ENCODE measurements at regions not wholly inside any gene's neighbourhood (a gene's known extent, or its start where the extent isn't known, plus 50 kb on each side); places are given as distances from the start of the nearest gene placed in this dataset.

DNA sequence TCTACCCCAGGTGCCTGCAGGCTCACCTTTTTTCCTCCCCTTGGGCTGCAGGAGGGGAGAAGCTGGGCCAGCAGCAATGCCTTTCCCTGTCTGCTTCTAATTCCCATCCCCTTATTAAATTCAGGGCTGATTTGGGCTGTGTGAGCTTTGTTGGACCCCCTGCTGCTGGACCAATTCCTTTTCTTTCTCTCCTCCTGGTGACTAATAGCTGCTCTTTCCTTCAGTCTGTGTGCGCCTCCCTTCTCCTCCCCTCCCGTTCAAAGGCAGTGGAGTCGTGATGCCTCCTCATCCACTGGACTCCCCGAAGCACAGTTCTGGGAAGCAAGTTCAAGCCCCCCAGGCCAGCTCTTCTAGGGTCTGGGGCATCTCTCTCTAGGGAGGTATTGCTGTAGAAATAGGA, 567.9 kb upstream of the CADM1 start:
- TF ChIP-seq, protein P1, sequence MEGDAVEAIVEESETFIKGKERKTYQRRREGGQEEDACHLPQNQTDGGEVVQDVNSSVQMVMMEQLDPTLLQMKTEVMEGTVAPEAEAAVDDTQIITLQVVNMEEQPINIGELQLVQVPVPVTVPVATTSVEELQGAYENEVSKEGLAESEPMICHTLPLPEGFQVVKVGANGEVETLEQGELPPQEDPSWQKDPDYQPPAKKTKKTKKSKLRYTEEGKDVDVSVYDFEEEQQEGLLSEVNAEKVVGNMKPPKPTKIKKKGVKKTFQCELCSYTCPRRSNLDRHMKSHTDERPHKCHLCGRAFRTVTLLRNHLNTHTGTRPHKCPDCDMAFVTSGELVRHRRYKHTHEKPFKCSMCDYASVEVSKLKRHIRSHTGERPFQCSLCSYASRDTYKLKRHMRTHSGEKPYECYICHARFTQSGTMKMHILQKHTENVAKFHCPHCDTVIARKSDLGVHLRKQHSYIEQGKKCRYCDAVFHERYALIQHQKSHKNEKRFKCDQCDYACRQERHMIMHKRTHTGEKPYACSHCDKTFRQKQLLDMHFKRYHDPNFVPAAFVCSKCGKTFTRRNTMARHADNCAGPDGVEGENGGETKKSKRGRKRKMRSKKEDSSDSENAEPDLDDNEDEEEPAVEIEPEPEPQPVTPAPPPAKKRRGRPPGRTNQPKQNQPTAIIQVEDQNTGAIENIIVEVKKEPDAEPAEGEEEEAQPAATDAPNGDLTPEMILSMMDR (IDR thresholded peaks at IDR 0.05) = no peak
- TF ChIP-seq POLR2AphosphoS5 (IDR thresholded peaks at IDR 0.05; ENCODE audit: insufficient read depth in 1 of 2, low read depth in 1 of 2) (no peak), POLR2A (IDR thresholded peaks at IDR 0.05) (no peak)
- no peaks in the 10 kb centered on the region for H3K9me3 ChIP-seq
- intact Hi-C loops (cut with DNase I) = no loop called here
- H3K27me3 ChIP-seq = no peaks in the 10 kb centered on the region
- no peak overlapping the region for H3K27ac ChIP-seq
- no peak for DNase-seq (ENCODE audit: extremely low spot score in 2 of 2)
- no peaks in the 10 kb centered on the region for H3K36me3 ChIP-seq
- no peak overlapping the region for H3K4me3 ChIP-seq
- H3K4me1 ChIP-seq = no peaks in the 10 kb centered on the region

DNA sequence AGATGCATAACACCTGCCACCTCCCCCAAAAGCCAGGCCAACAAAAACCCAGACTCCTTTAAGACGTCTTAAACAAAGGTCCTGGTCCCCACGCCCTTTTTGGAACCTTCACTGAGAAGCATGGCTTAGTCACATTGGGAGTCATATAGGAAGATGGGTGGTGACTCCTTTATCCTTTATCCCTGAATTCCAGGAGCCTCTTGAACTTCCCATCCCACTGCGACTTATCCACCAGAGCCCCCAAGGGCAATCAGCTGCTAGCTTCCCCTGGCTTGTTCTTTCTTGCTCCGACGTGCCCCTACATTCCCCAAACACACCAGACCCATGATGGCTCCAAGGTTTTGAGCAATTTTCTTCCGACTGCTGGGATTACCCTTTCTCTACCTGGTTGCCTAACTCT, 567.0 kb upstream of the CADM1 start:
- no peak for TF ChIP-seq POLR2AphosphoS5 (IDR thresholded peaks at IDR 0.05; ENCODE audit: insufficient read depth in 1 of 2, low read depth in 1 of 2)
- TF ChIP-seq, protein P1 (IDR thresholded peaks at IDR 0.05) = no peak
- Histone ChIP-seq H3K27ac (no peak overlapping the region), H3K27me3 (no peaks in the 10 kb centered on the region), H3K9me3 (no peaks in the 10 kb centered on the region), H3K4me1 (no peaks in the 10 kb centered on the region), H3K36me3 (no peaks in the 10 kb centered on the region), H3K4me3 (no peak overlapping the region)
- no peak for DNase-seq (ENCODE audit: extremely low spot score in 2 of 2)
- intact Hi-C loops (cut with DNase I) = no loop called here

DNA sequence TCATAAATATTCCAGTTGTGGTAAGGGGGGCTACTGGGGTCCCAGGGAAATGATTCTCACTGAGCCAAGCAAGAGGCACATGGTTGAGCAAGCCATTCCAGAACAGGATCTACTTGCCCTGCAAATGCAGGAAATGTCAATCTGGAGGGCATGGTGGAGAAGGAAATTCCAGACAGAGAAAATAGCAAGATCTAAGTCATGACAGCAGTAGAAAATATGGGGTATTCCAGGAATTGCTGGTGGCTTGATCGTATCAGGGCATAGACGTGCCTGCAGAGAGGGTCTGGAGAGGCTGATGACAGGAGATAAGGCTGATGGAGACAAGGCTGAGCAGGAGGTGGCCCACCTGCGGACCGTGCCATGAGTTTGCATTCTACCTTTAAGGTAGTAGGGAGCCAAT, 566.3 kb upstream of the CADM1 start:
- Histone ChIP-seq H3K4me1 (no peaks in the 10 kb centered on the region), H3K9me3 (no peaks in the 10 kb centered on the region), H3K4me3 (no peak overlapping the region), H3K36me3 (no peaks in the 10 kb centered on the region), H3K27ac (no peak overlapping the region), H3K27me3 (no peaks in the 10 kb centered on the region)
- TF ChIP-seq, protein P1 (IDR thresholded peaks at IDR 0.05) = no peak
- TF ChIP-seq POLR2A (IDR thresholded peaks at IDR 0.05) (no peak), POLR2AphosphoS5 (IDR thresholded peaks at IDR 0.05; ENCODE audit: insufficient read depth in 1 of 2, low read depth in 1 of 2) (no peak)
- DNase-seq (ENCODE audit: extremely low spot score in 2 of 2) = no peak
- intact Hi-C loops (cut with DNase I) = no loop called here

DNA sequence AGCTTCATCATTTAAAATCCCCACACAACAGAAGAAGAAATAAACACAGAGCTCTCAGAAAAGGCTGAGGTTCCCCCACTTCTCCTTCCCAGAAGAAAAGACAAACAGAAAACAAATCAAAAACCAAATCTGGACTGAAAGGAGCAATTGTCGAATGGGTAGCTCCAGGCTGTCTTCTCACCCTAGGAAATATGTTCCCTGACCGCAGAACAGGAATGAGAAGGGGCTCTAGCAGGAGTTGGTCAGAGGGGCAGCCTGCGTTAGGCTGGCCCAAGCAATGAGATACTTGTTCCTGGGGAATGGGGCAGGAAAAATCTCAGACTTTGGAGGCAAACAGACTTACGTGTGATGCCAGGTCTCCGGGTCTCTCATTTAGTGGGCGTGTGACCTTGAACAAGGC, 562.6 kb upstream of the CADM1 start:
- H3K4me1 ChIP-seq = no peaks in the 10 kb centered on the region
- no peaks in the 10 kb centered on the region for H3K27me3 ChIP-seq
- DNase-seq (ENCODE audit: extremely low spot score in 2 of 2) = no peak
- intact Hi-C loops (cut with DNase I) = no loop called here
- no peaks in the 10 kb centered on the region for H3K36me3 ChIP-seq
- H3K27ac ChIP-seq = no peak overlapping the region
- no peaks in the 10 kb centered on the region for H3K9me3 ChIP-seq
- no peak overlapping the region for H3K4me3 ChIP-seq
- TF ChIP-seq, protein P1 (IDR thresholded peaks at IDR 0.05) = no peak
- TF ChIP-seq POLR2AphosphoS5 (IDR thresholded peaks at IDR 0.05; ENCODE audit: insufficient read depth in 1 of 2, low read depth in 1 of 2) (no peak), POLR2A (IDR thresholded peaks at IDR 0.05) (no peak)

DNA sequence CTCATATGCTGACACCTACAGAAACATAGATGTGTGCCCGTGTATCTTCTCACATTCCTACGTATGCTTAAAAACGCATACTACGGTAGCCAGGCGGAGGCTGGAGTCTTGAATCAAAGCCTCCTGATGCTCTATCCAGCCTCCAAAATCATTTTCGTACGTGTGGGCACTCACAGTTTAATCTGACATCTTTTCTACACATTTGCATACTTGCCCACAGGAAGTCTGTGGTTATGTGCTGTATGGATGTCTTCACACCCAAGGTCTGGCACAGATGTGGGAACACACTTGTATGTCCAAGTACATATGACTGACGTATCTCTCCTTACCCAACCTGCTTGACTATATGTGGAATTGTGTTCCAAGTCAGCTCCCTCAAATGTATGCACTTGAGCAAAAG, 561.8 kb upstream of the CADM1 start:
- H3K4me1 ChIP-seq = no peaks in the 10 kb centered on the region
- no peak for DNase-seq (ENCODE audit: extremely low spot score in 2 of 2)
- no peak overlapping the region for H3K4me3 ChIP-seq
- H3K27ac ChIP-seq = no peak overlapping the region
- intact Hi-C loops (cut with DNase I) = no loop called here
- H3K9me3 ChIP-seq = no peaks in the 10 kb centered on the region
- no peaks in the 10 kb centered on the region for H3K27me3 ChIP-seq
- TF ChIP-seq, protein P1 (IDR thresholded peaks at IDR 0.05) = no peak
- TF ChIP-seq POLR2AphosphoS5 (IDR thresholded peaks at IDR 0.05; ENCODE audit: insufficient read depth in 1 of 2, low read depth in 1 of 2) = no peak
- TF ChIP-seq POLR2A (IDR thresholded peaks at IDR 0.05) = no peak
- no peaks in the 10 kb centered on the region for H3K36me3 ChIP-seq
